HEK293T (cell line): ENCODE measurements at regions not wholly inside any gene's neighbourhood (a gene's known extent, or its start where the extent isn't known, plus 50 kb on each side); places are given as distances from the start of the nearest gene placed in this dataset.

Source experiments
- CTCF ChIA-PET: fragments of 350-600 bp; formaldehyde crosslinking; extraction: SDS; loops from one replicate; lab custom pipeline; 2021; ENCODE audit warnings: antibody characterized with exemption, inconsistent platforms; lab: Yijun Ruan, JAX
- POLR2A ChIA-PET: fragments of 350-600 bp; formaldehyde crosslinking; extraction: SDS; loops from one replicate; lab custom pipeline; 2020; ENCODE audit warnings: antibody characterized with exemption, inconsistent platforms; lab: Yijun Ruan, JAX
- DNase-seq: peaks from one replicate; pipeline ENCODE4 v3.0.0; 2012; ENCODE audit warnings: mixed read lengths; ENCODE audit errors: extremely low spot score
- ARNT ChIP-seq: fragments of 450-650 bp; IDR thresholded peaks from 2 replicates; pipeline ENCODE4 v1.6.1; 2017; ENCODE audit warnings: mild to moderate bottlenecking
- BHLHE40 ChIP-seq: fragments of 450-650 bp; IDR thresholded peaks from 2 replicates; pipeline ENCODE4 v1.6.1; 2016; ENCODE audit warnings: mild to moderate bottlenecking, moderate library complexity, borderline replicate concordance
- CTBP1 ChIP-seq: fragments of 450-650 bp; IDR thresholded peaks from 2 replicates; pipeline ENCODE4 v1.6.1; 2016; ENCODE audit warnings: borderline replicate concordance
- ELF4 ChIP-seq: fragments of 450-650 bp; IDR thresholded peaks from 2 replicates; pipeline ENCODE4 v1.6.1; 2017; ENCODE audit warnings: antibody characterized with exemption
- FOXA1 ChIP-seq: fragments of 450-650 bp; IDR thresholded peaks from 2 replicates; pipeline ENCODE4 v1.6.1; 2016; ENCODE audit warnings: mild to moderate bottlenecking
- FOXK2 ChIP-seq: fragments of 450-650 bp; IDR thresholded peaks from 2 replicates; pipeline ENCODE4 v1.6.1; 2016; ENCODE audit warnings: mild to moderate bottlenecking
- FOXM1 ChIP-seq: fragments of 450-650 bp; IDR thresholded peaks from 2 replicates; pipeline ENCODE4 v1.6.1; 2017; ENCODE audit warnings: mild to moderate bottlenecking, borderline replicate concordance
- HDGF ChIP-seq: fragments of 450-650 bp; IDR thresholded peaks from 2 replicates; pipeline ENCODE4 v1.6.1; 2017; ENCODE audit warnings: antibody characterized with exemption, borderline replicate concordance
- L3MBTL2 ChIP-seq: fragments of 450-650 bp; conservative IDR thresholded peaks from 2 replicates; pipeline ENCODE4 v1.6.1; 2016; ENCODE audit warnings: mild to moderate bottlenecking
- LEF1 ChIP-seq: fragments of 450-650 bp; IDR thresholded peaks from 2 replicates; pipeline ENCODE4 v1.6.1; 2017; ENCODE audit warnings: mild to moderate bottlenecking, borderline replicate concordance
- NFRKB ChIP-seq: fragments of 450-650 bp; IDR thresholded peaks from 2 replicates; pipeline ENCODE4 v1.6.1; 2016; ENCODE audit warnings: mild to moderate bottlenecking, moderate library complexity
- PKNOX1 ChIP-seq: fragments of 450-650 bp; IDR thresholded peaks from 2 replicates; pipeline ENCODE4 v1.6.1; 2016
- SP1 ChIP-seq: fragments of 450-650 bp; IDR thresholded peaks from 2 replicates; pipeline ENCODE4 v1.6.1; 2017
- SUZ12 ChIP-seq: fragments of 450-650 bp; IDR thresholded peaks from 2 replicates; pipeline ENCODE4 v1.6.1; 2016; ENCODE audit warnings: mild to moderate bottlenecking
- TARDBP ChIP-seq: fragments of 450-650 bp; IDR thresholded peaks from 2 replicates; pipeline ENCODE4 v1.6.1; 2016
- ZNF384 ChIP-seq: fragments of 450-650 bp; IDR thresholded peaks from 2 replicates; pipeline ENCODE4 v1.6.1; 2016

GRCh38 chr4:180811556-180811955, 1431.6 kb upstream of the TENM3 start:
- TF ChIP-seq ARNT (no peak), SUZ12 (no peak), FOXA1 (no peak), TARDBP (no peak), HDGF (no peak), BHLHE40 (no peak), SP1 (no peak), CTBP1 (no peak), ZNF384 (no peak), FOXK2 (no peak)
- CTCF ChIA-PET, result no interaction called here
- POLR2A ChIA-PET, result no interaction called here
- no peak for DNase-seq

- ChIA-PET POLR2A (no interaction called here), CTCF (no interaction called here)
- DNase-seq, result no peak
- TF ChIP-seq PKNOX1 (no peak), CTBP1 (no peak), FOXM1 (no peak), ARNT (no peak), FOXK2 (no peak)
Measured at GRCh38 chr4:180812783-180813182, 1430.4 kb upstream of the TENM3 start.

- TF ChIP-seq SP1 (no peak), ZNF384 (no peak), BHLHE40 (no peak), FOXA1 (no peak), HDGF (no peak), ELF4 (no peak), SUZ12 (no peak), FOXK2 (no peak), CTBP1 (no peak), NFRKB (no peak), TARDBP (no peak), PKNOX1 (no peak), FOXM1 (no peak), ARNT (no peak), LEF1 (no peak), L3MBTL2 (no peak)
- ChIA-PET POLR2A (no interaction called here), CTCF (no interaction called here)
- DNase-seq, result no peak
Measured at GRCh38 chr4:180814875-180815417, 1428.3 kb upstream of the TENM3 start.

GRCh38 chr4:180817529-180817928, 1425.7 kb upstream of the TENM3 start:
- ChIA-PET CTCF (no interaction called here), POLR2A (no interaction called here)
- no peak for TF ChIP-seq HDGF
- no peak for TF ChIP-seq CTBP1
- no peak for TF ChIP-seq ZNF384
- no peak for TF ChIP-seq SUZ12
- DNase-seq, result no peak

- TF ChIP-seq CTBP1 (no peak), ELF4 (no peak), L3MBTL2 (no peak), ZNF384 (no peak), FOXA1 (no peak), ARNT (no peak), SUZ12 (no peak), FOXM1 (no peak), NFRKB (no peak), HDGF (no peak), PKNOX1 (no peak), TARDBP (no peak), LEF1 (no peak), BHLHE40 (no peak), SP1 (no peak), FOXK2 (no peak)
- no peak for DNase-seq
- ChIA-PET CTCF (no interaction called here), POLR2A (no interaction called here)
Measured at GRCh38 chr4:180823108-180823507, 1420.1 kb upstream of the TENM3 start.

GRCh38 chr4:180827232-180828009, 1415.8 kb upstream of the TENM3 start:
- ChIA-PET CTCF (no interaction called here), POLR2A (no interaction called here)
- no peak for DNase-seq
- TF ChIP-seq ELF4 (no peak), ZNF384 (no peak), NFRKB (no peak), PKNOX1 (no peak), HDGF (no peak), SUZ12 (no peak), L3MBTL2 (no peak), TARDBP (no peak), SP1 (no peak), FOXA1 (no peak), FOXK2 (no peak), CTBP1 (no peak), LEF1 (no peak), BHLHE40 (no peak), ARNT (no peak), FOXM1 (no peak)
